HUDEP-2 (cell line): ENCODE measurements at regions not wholly inside any gene's neighbourhood (a gene's known extent, or its start where the extent isn't known, plus 50 kb on each side); places are given as distances from the start of the nearest gene placed in this dataset.

Experiments
- DNase-seq, 76 experiments: peaks; one replicate each; lab custom pipeline; 2025; ENCODE audit not compliant: unreplicated experiment in 76 of 76; lab: John Stamatoyannopoulos, UW

- no peak for DNase-seq
These were observed 422.4 kb downstream of the ADGRL2 start for GRCh38 chr1:82223091-82223490.

DNA sequence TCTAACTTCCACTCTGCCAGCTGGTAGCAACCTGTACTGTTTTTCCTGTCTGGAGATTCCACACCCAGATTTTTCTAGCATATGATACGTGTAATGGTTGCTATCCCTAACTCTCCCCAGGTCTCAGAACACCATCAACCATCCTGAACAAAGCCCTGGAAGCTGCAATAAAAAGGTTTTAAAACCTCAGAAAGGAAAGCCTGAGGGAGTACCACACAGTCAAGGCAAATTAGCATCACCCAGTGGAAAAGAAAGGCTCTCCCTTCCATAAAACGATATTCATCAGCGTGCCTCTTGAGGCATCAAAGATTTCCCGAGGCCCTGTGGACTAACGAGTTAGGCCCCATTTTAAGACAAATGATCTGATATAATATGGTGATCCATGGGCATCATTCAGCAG lies 421.0 kb downstream of the ADGRL2 start:
- DNase-seq, result no peak

DNA sequence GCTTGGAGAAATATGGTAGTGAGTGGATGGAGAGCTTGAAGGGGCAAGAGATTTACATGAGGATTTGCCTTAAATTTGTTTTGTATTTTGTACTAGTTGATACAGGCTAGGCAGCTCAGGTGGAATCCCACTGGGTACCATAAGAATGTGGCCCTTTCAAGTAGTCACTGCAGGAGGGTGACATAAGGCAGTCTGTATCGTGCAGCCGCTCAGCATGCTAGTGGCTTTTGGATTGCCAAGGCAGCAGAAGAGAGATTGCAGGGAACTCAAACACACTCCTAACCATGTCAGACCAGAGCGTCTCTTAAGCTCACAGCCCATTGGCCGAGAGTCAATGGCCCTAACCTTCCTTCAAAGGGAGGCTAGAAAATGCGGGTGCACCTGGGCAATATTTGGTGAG lies 420.0 kb downstream of the ADGRL2 start:
- DNase-seq, result no peak

GRCh38 chr1:82219841-82220240 lies 419.1 kb downstream of the ADGRL2 start:
- DNase-seq, result no peak

DNA sequence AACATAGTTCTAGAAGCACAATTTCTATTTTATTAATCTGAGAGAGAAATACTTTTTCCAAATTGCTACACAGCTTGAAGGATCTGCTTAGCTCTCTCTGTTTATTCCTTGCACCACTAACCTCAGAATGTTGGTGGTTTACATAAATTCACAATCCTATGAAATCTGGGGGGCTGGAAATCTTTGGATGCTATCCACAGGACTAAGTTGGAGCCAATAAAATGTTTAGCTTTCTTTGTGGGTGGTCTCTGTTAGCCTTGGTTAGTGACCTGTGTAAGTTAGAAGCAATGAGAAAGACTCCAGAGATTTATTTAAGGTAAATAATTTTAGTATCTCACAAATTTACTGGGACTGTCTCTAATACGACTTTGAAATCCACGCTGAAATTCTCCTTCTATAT lies 418.1 kb downstream of the ADGRL2 start:
- no peak for DNase-seq

DNA sequence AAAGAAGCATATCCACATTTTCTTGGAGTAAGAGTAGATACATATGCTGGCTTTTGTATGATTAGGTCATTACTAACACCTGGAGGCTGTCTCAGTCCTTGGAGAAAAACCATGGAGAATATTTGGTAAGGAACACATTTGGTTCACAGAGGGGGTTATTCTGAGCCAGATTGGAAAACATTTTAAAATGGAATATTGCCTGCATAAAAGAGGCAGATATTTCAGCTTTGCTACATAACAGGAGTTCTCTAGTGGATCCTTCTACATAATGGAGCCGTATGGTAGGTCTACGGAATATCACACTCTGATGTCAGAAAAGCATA lies 415.1 kb downstream of the ADGRL2 start:
- no peak for DNase-seq

DNA sequence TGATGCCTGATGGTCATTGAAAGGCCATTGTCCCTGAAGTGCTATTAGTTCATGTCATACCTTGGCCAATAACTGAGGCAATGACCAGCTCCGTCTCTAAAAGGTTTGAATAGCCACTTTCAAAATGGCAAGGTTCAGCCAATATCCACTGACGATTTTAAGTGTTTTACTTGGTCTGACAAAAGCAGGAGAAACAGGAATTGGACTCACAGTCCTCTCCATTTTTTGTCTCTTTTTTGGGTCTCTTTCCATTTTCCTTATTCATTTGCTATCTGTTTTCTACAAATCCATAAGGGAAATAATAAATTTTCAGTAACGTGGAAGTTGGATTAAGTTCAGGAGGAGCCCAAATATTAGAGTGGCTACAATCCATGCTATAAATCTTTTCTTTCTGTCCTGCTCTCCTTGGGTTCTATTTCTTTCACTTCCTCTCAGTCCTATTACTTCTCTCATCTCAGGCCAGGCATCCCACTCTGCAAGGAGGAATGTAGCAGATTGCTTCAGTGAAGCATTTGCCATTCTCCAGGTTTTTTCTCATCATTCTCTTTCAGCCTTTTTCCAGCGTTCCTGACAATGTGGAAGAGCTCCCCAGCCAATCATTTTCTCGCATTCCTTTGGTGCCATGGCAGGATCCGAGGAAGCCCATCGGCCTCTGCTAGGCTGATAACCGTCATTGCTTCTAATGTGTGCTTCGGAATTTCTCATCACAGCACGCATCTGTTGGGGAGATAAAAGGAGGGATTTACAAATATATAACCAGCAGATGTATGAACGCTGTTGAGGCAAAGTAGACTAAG lies 414.5 kb downstream of the ADGRL2 start:
- no peak for DNase-seq

- DNase-seq, result no peak
These were observed 413.9 kb downstream of the ADGRL2 start for GRCh38 chr1:82214606-82215005.

DNA sequence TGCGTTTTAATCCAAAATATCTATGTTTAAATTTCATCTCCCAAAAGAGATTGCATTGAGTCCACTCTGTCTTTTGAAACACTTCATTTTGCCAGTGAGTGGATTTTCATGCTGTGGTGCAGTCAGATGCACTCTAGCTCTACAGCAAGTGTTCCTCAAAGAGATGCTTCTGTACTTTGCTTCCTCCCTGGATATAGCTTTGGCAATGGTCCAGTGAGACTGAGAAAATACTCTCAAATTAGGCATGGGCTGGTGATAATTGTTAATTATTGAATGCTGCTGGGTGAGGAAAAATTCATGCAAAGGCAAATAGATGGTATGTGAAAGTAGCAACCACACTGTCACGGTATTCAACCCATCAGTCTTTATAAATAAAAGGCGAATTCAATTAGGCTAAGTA lies 396.9 kb downstream of the ADGRL2 start:
- no peak for DNase-seq

GRCh38 chr1:82195245-82195644 lies 394.5 kb downstream of the ADGRL2 start:
- DNase-seq, result no peak

- DNase-seq, result no peak
These were observed 384.4 kb downstream of the ADGRL2 start for GRCh38 chr1:82185084-82185483.

GRCh38 chr1:82181846-82182245 lies 381.1 kb downstream of the ADGRL2 start:
- no peak for DNase-seq

GRCh38 chr1:82179131-82179530 lies 378.4 kb downstream of the ADGRL2 start:
- DNase-seq, result no peak

DNA sequence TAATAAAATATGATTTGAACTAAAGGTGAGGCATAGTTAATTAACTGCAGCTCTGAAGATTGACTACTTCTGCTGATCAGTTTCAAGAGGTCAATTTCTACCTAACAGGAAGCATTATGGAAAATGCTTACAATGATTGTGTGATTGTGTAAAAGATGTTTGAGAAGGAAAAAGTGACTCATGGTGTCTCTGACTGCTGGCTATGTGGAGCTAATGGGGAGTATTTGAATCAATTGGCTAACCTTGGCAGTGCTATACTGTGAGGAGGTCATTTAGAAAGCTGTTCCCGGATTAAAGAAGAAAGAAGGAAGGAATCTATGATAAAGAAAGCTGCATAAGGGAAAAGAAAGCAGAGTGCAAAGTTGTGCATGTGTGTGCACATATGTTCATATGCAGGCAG lies 376.5 kb downstream of the ADGRL2 start:
- no peak for DNase-seq

DNA sequence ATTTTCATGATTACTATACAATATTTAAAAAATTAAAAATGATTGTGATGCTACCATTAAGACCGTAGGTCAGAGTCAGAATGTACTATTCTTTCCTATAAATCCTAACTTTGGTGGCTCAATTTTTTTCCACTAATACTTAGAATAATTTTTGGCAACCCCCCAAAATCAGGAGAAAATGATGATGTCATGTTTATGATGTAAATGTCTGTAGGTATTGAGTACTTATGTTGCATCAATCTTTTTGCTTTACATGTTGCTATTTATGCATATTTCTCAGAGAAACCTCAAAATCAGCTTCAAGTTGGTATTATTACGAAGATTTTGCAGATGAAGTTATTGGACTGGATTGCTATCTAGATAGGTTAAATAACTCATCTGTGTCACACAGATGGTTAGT lies 371.2 kb downstream of the ADGRL2 start:
- no peak for DNase-seq

DNA sequence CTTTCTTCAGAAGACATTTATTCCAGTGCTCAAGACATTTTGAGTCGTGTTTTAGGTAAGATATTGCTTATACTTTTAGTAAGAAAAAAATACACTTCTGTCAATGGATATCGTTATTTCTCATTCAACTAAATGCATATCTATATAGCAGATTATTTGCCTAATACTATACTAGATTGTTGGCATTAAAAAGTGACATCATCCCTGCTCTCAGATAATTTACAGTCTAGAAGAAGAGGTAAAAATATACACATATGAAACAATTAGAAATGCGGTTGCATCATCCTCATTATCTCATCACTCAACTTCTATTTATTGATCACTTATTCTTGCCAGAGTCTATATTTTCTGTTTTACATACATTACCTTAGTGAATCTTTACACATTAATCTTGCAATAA lies 367.7 kb downstream of the ADGRL2 start:
- DNase-seq, result no peak

- no peak for DNase-seq
These were observed 364.6 kb downstream of the ADGRL2 start for GRCh38 chr1:82165304-82165703.

GRCh38 chr1:82162486-82163420 lies 362.0 kb downstream of the ADGRL2 start:
- DNase-seq, result no peak

GRCh38 chr1:82161700-82162141 lies 361.0 kb downstream of the ADGRL2 start:
- DNase-seq, result no peak

DNA sequence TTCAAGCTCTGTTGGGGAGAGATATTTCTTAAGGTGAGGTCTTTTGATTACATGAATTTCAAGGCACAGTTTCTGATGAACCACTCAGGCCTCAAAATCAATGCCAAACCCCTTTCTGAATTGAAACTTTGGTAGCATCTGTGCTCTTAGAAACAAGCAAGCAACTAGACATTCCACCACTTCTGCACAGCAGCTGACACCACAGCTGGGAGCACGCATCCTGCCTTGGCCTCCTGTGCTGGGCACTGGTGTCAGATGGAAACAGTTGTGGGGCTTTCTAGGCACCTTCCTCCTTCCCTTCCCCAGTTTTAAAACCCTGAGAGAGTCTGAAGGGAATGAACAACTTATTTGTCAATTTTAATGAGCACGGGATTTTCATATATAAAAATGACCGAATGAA lies 360.2 kb downstream of the ADGRL2 start:
- DNase-seq, result no peak

DNA sequence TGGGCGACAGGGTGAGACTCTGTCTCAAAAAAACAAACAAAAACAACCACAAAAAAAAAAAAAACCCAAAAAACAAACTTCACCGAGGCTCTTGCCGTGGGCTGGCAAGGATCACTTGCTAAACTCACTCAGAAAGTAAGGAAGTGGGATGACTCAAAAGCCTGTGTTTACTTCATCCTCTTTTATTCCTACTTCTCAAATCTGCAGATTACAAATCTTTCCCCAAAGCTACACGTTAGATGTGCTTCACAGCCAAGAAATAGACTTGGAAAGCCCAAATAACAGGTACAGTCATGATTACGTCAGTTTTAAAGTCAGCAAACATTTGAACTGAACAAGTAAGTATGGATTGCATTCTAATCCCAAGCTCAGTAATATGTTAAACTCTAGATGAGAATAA lies 359.3 kb downstream of the ADGRL2 start:
- DNase-seq, result no peak

DNA sequence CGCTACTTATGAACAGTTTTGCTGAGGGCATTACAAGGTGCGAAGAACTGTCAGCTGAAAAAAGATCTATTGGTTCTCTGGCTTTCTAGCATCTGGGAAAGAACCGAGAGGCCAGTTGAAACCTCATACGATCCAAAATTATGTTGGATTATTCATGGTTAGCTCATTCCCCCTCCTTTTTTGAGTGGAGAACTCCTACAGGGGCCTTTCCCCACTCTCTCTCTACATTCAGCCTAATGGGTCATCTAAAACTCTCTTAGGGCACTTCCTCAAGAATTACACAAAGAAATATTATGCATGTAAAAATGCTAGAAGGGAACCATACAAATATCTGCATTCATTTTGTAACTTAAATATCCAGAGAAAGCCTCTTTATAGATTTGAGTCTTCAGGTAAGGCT lies 358.2 kb downstream of the ADGRL2 start:
- no peak for DNase-seq
